ENCODE measurements at regions not wholly inside any gene's neighbourhood (a gene's known extent, or its start where the extent isn't known, plus 50 kb on each side); places are given as distances from the start of the nearest gene placed in this dataset.

GRCh38 chr18:46387441-46388131 is 269.4 kb downstream of the LOXHD1 start:
- DNase-seq = no peak

- DNase-seq = no peak
Observed at GRCh38 chr18:46388286-46388685, 268.7 kb downstream of the LOXHD1 start.

- no peak for DNase-seq
Observed at GRCh38 chr18:46392576-46392975, 264.4 kb downstream of the LOXHD1 start.

DNA sequence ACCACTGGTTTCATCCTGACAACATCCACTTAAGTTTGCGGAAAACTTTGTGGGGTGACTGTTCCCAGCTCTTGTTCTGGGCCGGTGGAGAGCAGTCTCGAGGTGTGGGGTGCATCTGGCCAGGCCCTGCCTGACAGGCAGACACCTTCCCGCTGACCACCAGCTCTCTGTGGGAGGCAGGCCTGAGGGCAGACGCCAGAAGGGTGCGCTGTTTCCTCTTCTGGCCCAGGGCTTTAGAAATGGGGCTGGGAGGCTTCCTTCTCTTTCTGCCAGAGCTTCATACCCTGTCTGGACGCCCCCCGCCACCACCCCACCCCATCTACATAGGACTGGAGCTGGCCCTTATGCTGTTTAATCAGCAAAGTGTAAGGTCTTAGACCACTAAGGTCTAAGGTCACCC is 263.8 kb downstream of the LOXHD1 start:
- DNase-seq = no peak

GRCh38 chr18:46393961-46394360 is 263.1 kb downstream of the LOXHD1 start:
- no peak for DNase-seq

DNA sequence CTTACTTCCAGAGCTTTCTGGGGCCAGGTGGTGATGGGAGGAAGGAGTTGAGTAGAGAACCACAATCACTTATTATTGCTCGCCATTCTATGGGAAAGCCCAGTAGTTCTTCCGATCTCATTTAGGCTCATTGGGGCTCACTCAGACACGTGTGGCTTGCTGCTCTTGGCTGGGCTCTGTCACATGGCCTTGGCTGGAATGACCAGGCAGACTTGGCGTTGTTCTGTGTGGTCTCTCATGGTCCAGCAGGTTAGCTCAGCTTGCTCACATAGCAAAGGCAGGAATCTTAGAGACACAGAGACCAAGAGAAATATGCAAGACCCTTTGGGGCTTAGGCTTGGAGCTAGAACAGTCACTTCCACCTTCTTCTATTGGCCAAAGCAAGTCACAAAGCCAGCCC is 261.2 kb downstream of the LOXHD1 start:
- DNase-seq = no peak

GRCh38 chr18:46397174-46397573 is 259.8 kb downstream of the LOXHD1 start:
- DNase-seq = no peak

GRCh38 chr18:46398005-46398404 is 259.0 kb downstream of the LOXHD1 start:
- DNase-seq = no peak

- DNase-seq = no peak
Observed at GRCh38 chr18:46398625-46399024, 258.4 kb downstream of the LOXHD1 start.

- DNase-seq = no peak
Observed at GRCh38 chr18:46399303-46399702, 257.7 kb downstream of the LOXHD1 start.

- no peak for DNase-seq
Observed at GRCh38 chr18:46400449-46400848, 256.6 kb downstream of the LOXHD1 start.

- DNase-seq = no peak
Observed at GRCh38 chr18:46401486-46402070, 255.4 kb downstream of the LOXHD1 start.

- DNase-seq = no peak
Observed at GRCh38 chr18:46402396-46402795, 254.6 kb downstream of the LOXHD1 start.

DNA sequence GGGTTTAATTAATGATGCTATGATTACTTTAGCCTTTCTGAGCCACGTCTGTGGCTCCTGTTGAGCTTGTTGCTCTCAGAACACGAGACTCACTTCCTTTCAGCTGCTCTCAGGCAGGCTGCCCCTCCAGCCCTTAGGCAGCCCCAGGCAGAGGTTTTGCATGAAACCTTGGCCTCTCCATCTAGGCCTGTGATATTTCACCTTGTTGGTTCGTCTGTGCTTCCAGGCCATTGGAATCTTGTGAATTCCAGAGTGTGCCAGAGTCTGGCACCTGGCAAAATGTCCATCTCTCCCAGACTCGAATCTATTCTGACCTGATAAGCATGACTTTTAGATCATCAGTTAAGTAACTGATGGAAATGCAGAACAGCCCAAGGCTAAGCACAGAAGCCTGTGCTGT is 254.1 kb downstream of the LOXHD1 start:
- no peak for DNase-seq

- DNase-seq = no peak
Observed at GRCh38 chr18:46405832-46406538, 251.0 kb downstream of the LOXHD1 start.

DNA sequence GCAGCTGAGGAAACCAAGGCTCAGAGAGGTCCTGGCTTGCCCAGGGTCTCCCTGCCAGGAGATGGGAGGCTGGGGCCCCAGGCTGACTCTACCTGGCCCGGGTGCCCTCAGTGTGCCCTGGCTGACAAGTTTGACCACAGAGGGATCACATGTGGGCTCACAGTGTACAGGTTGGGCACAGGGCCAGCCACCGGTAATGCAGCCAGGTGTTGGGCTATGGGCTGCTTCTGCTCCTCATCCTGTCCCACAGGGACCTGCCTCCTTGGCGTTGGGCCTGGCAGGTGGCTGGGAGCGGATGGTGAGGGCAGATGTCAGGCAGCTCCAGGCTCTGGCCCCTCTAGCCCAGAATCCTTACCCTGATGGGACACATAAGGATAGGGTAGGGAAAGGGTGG is 250.5 kb downstream of the LOXHD1 start:
- no peak for DNase-seq

DNA sequence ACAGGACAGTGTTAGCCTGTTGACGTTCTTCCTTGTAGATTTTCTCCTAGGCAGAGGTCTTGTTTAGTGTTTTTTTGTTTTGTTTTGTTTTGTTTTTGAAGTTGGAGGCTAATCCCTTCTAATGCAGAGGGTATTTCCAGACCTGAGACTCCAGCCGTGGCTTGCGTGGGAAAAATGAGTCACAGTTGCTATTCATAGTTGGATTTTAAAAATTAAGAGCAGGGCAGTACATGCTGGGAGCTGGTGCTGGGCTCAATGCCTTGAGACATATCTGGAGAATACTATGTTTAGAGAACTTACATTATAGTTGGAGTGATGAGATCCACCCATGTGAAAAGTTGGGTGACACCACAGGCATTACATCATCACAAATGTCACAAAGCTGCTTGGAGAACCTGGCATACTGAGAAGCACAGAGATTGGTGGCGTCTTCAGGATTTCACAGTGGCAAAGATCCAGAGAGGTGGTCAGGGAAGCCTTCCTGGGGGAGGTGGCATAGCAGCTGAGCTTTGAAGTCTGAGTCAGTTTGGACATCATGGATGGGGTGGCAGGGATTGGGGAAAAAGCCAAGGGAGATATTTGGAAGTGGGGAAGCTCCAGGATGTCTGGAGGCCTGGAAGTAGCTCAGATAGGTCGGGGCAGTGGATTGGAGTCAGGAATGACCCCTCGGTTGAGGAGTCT is 249.4 kb downstream of the LOXHD1 start:
- DNase-seq = no peak

DNA sequence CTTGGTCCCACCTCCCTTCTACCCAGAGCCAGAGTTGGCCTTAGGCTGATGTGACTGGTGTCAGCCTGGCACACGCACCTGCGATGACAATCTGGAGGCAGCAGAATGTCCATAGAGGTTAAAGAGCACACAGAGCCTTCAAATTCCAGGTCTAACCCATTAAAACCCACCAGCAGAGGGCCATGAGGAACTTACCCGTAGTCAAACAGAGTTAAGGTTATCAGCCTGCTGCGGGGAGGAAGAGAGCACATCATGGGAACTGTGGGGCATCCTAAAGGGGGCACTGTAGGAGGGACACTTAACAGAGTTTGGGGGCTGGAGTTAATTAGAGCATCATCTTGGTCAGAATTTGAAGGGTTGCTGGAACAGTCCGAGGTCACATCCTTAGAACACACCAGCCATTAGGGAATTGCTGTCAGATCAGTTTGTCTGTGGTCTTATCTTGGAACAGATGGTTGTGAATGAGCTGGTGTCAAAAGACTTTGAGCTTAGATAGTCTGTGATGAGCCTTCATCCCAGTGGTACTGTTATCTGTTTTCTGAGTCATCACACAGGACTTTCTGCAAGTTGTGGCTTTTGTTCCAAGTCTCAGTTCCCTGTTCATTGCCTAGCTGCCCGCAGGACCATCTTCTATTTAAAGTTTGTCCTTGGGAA is 248.6 kb downstream of the LOXHD1 start:
- no peak for DNase-seq

DNA sequence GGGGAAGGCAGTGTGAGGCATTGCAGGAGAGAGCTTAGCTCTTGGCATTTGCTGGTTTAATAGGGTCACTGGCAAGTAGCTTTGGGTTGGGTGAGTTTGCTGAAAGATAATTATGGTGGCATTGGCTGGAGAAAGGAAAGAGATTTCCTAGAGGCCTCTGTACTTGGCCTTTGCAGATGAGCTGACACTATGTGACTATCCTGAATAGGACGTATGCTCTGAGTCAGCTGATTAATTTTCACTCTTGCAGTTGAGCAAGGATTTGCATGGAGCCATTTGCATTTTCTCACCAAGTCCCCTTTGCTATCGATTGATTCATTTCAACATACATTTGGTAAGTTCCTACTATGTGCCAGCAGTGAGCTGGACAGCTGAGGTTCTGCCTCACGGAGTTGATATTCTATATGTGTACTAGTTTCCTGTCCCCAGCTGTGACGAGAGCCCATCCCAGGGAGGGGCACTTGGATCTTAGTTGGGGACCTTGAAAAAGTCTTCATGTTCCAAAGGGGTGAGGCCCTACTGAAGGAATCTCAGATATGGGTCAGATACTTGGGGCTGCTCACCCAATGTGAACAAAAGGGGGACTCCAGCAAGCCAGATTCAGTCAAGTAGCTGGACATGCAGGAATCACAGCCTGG is 245.7 kb downstream of the LOXHD1 start:
- DNase-seq = no peak

DNA sequence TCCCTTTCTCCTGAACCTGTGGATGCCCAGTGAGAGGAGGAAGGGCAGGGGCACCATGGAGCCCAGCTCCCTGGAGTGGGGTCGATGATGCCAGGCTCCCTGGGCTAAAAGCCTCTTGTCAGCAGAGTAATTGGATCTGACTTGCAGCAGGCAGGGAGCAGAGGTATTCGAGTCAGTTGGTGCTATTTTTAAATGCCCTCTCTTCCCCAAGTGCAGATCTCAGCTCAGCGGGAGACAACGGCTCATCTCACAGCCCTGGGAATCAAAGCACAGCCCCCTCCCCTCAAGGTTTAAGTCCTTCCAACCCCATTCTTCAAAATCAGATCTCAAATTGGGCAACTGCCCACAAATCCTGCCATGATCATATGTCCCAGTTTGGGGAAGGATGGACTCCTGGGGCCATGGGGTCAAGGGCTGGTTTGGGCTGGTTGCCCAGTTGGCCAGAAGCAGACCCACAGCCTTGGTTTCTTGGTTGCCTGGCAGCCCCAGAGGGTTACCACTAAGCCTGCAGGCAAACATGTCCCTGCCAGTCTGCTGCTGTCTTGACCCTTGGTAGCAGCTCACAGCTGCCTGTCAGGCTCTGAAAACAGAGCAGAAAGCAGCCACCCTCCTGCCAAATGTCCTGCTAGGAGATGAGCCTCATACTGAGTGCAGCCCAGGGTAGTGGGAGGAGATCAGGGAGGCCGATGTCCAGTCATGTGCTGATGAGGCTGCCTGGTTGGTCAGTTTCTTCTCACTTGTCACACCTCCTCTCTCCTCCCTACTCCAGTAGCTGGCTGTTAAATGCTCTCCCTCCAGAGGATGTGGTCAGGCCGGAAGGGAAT is 244.9 kb downstream of the LOXHD1 start:
- DNase-seq = no peak

DNA sequence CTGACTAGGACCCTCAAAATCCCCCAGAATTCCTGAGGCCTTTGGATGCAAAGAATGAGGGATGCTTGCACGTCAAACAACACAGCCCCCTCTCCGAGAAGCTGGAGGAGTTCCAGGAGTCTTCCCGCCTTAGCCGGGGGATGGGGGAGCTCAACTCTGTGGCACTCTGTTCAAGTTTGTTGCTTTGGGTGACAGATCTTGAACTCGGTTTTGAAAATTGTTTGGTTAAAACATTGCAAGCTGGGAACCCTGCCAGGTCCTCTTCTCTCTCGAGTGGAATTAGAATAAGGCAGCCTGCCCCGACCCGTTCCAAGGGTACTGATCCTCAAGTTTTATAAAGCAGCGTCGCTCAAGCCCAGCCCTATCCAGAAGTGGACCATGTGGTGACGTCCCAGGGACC is 244.1 kb downstream of the LOXHD1 start:
- no peak for DNase-seq

DNA sequence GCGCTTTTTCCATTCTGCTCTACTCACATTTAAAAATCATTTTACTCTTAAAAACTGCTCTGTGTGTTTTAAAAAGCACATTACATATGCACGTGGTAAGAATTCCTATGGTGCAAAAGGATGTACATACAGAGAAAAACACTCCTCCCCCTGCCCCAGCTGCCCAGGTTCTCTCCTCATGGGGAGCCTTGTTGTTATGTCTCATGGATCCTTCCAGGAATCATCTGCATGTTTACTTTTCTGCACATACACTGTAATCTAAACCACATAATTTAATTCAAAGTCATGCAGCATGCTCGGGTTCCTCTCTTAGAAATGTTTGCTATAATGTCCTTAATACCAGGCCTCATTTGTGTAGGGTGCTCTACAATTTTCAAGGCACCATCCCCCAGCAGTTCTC is 243.3 kb downstream of the LOXHD1 start:
- no peak for DNase-seq

All from activated CD8-positive, alpha-beta memory T cell treated with anti-CD3 and anti-CD28 coated beads, Interleukin-2, amount 50 U/mL, for 4 hours (primary cell).